NCI-H82 (cell line): ENCODE measurements at regions not wholly inside any gene's neighbourhood (a gene's known extent, or its start where the extent isn't known, plus 50 kb on each side); places are given as distances from the start of the nearest gene placed in this dataset.
A peak's percentile ranks its signal among the peaks of the same experiment; 100 is the strongest.

Experiments used
- DNase-seq: peaks from one replicate; lab custom pipeline; 2025; lab: John Stamatoyannopoulos, UW

GRCh38 chrX:10747975-10748374 is 127.6 kb upstream of the MID1 start:
- no peak for DNase-seq

GRCh38 chrX:10749113-10749512 is 128.7 kb upstream of the MID1 start:
- DNase-seq = no peak

- no peak for DNase-seq
These were observed 130.2 kb upstream of the MID1 start for GRCh38 chrX:10750581-10750980.

- DNase-seq = no peak
These were observed 132.7 kb upstream of the MID1 start for GRCh38 chrX:10753116-10753515.

GRCh38 chrX:10754445-10754844 is 134.1 kb upstream of the MID1 start:
- DNase-seq = peak; percentile 8

- DNase-seq = no peak
These were observed 135.3 kb upstream of the MID1 start for GRCh38 chrX:10755439-10756334.

- DNase-seq = no peak
These were observed 136.1 kb upstream of the MID1 start for GRCh38 chrX:10756441-10756840.

- DNase-seq = no peak
These were observed 138.9 kb upstream of the MID1 start for GRCh38 chrX:10759141-10759799.

GRCh38 chrX:10761447-10761846 is 141.1 kb upstream of the MID1 start:
- DNase-seq = no peak

GRCh38 chrX:10769195-10769594 is 148.8 kb upstream of the MID1 start:
- peak; percentile 84 for DNase-seq

GRCh38 chrX:10769696-10770619 is 149.6 kb upstream of the MID1 start:
- peak; percentile 73 for DNase-seq

- no peak for DNase-seq
These were observed 152.9 kb upstream of the MID1 start for GRCh38 chrX:10773318-10773717.

- DNase-seq = peak; percentile 63
These were observed 161.6 kb upstream of the MID1 start for GRCh38 chrX:10781847-10782530.

GRCh38 chrX:10783451-10783995 is 163.1 kb upstream of the MID1 start:
- no peak for DNase-seq

- no peak for DNase-seq
These were observed 166.9 kb upstream of the MID1 start for GRCh38 chrX:10787264-10787663.

- no peak for DNase-seq
These were observed 173.8 kb upstream of the MID1 start for GRCh38 chrX:10794203-10794630.

- no peak for DNase-seq
These were observed 175.3 kb upstream of the MID1 start for GRCh38 chrX:10795721-10796120.

- DNase-seq = no peak
These were observed 177.1 kb upstream of the MID1 start for GRCh38 chrX:10797466-10797865.

GRCh38 chrX:10798041-10798440 is 177.7 kb upstream of the MID1 start:
- DNase-seq = no peak

GRCh38 chrX:10800796-10801195 is 180.4 kb upstream of the MID1 start:
- no peak for DNase-seq

- DNase-seq = no peak
These were observed 190.7 kb upstream of the MID1 start for GRCh38 chrX:10811111-10811510.
